ENCODE measurements at regions not wholly inside any gene's neighbourhood (a gene's known extent, or its start where the extent isn't known, plus 50 kb on each side); places are given as distances from the start of the nearest gene placed in this dataset.

DNA sequence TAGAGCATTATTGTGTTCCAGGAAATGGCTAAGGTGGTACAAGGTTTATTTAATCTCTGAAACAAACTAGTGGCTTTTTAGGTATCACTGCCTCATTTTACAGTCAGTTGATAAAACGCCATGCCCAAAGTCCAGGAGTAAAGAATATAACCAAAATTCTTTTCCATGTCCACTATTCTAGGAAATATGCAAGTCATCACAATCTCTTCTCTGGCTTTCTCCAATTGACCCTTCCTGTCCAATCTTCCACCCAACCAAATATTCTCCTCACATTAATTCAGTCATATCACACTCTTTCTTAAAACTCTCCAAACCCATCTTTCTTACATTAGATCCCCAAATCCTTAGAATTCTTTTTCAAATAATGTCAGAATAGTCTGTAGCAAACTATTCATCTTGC lies 1110.0 kb upstream of the CDH8 start:
- Histone ChIP-seq H3K9me3 (ENCODE audit: low read depth, low read length) (no peaks in the 10 kb centered on the region), H3K36me3 (ENCODE audit: insufficient read depth, low read length) (no peaks in the 10 kb centered on the region), H3K79me2 (ENCODE audit: insufficient read depth, low read length) (no peaks in the 10 kb centered on the region), H4K20me1 (ENCODE audit: insufficient read depth, low read length) (no peaks in the 10 kb centered on the region), H3K4me3 (ENCODE audit: insufficient read depth, low read length) (no peak overlapping the region), H2AFZ (ENCODE audit: low read length) (no peak overlapping the region), H3K4me1 (ENCODE audit: insufficient read depth, low read length) (no peaks in the 10 kb centered on the region), H3K27me3 (ENCODE audit: insufficient read depth, low read length) (no peaks in the 10 kb centered on the region), H3K27ac (ENCODE audit: low read depth, low read length) (no peak overlapping the region), H3K4me2 (ENCODE audit: insufficient read depth, low read length) (no peak overlapping the region)
- TF ChIP-seq, protein P1, sequence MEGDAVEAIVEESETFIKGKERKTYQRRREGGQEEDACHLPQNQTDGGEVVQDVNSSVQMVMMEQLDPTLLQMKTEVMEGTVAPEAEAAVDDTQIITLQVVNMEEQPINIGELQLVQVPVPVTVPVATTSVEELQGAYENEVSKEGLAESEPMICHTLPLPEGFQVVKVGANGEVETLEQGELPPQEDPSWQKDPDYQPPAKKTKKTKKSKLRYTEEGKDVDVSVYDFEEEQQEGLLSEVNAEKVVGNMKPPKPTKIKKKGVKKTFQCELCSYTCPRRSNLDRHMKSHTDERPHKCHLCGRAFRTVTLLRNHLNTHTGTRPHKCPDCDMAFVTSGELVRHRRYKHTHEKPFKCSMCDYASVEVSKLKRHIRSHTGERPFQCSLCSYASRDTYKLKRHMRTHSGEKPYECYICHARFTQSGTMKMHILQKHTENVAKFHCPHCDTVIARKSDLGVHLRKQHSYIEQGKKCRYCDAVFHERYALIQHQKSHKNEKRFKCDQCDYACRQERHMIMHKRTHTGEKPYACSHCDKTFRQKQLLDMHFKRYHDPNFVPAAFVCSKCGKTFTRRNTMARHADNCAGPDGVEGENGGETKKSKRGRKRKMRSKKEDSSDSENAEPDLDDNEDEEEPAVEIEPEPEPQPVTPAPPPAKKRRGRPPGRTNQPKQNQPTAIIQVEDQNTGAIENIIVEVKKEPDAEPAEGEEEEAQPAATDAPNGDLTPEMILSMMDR (IDR thresholded peaks at IDR 0.05; ENCODE audit: extremely low read depth, low read depth, low read length), result no peak
- no peak for DNase-seq (ENCODE audit: insufficient read length, low spot score, missing footprints)

DNA sequence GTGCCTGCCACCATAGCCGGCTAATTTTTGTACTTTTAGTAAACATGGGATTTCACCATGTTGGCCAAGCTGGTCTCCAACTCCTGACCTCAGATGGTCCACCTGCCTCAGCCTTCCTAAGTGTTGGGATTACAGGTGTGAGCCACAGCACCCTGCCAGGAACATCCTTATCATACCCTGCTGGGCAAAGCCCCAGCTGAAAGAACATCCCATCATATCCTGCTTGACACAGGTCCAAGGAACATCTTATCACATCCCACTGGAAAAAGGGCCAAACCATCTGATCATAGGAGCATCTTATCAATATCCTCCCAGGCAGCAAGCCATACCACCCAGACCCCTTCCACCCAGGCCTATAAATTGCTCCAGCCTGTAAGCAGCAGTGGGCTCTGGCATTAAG lies 1109.2 kb upstream of the CDH8 start:
- no peak overlapping the region for H3K4me2 ChIP-seq (ENCODE audit: insufficient read depth, low read length)
- no peak for DNase-seq (ENCODE audit: insufficient read length, low spot score, missing footprints)
- H3K27me3 ChIP-seq (ENCODE audit: insufficient read depth, low read length), result no peaks in the 10 kb centered on the region
- H3K36me3 ChIP-seq (ENCODE audit: insufficient read depth, low read length), result no peaks in the 10 kb centered on the region
- no peaks in the 10 kb centered on the region for H4K20me1 ChIP-seq (ENCODE audit: insufficient read depth, low read length)
- no peaks in the 10 kb centered on the region for H3K9me3 ChIP-seq (ENCODE audit: low read depth, low read length)
- no peaks in the 10 kb centered on the region for H3K4me1 ChIP-seq (ENCODE audit: insufficient read depth, low read length)
- no peak overlapping the region for H3K4me3 ChIP-seq (ENCODE audit: insufficient read depth, low read length)
- no peaks in the 10 kb centered on the region for H3K79me2 ChIP-seq (ENCODE audit: insufficient read depth, low read length)
- TF ChIP-seq, protein P1 (IDR thresholded peaks at IDR 0.05; ENCODE audit: extremely low read depth, low read depth, low read length), result no peak
- H3K27ac ChIP-seq (ENCODE audit: low read depth, low read length), result no peak overlapping the region
- no peak overlapping the region for H2AFZ ChIP-seq (ENCODE audit: low read length)

DNA sequence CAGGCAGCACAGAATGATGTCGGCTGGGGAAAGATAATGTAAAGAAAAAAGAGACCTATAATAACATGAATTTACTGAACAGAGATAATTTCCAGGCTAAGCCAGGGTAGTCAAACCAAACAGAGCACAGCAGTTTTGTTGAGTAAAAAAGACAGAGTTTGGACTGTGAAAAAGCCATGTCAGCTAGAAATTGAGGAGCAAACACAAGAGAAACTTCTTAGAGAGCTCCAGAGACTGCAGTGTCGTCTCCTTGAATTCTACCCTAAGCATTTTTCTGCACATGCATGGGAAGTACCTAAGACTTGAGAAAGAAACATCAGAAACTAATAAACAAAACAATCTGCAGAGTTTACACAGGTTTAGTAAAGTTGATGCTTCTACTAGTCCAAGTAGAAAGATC lies 1098.8 kb upstream of the CDH8 start:
- TF ChIP-seq, protein P1 (IDR thresholded peaks at IDR 0.05; ENCODE audit: extremely low read depth, low read depth, low read length), result no peak
- H3K36me3 ChIP-seq (ENCODE audit: insufficient read depth, low read length), result no peaks in the 10 kb centered on the region
- H3K4me1 ChIP-seq (ENCODE audit: insufficient read depth, low read length), result no peaks in the 10 kb centered on the region
- H3K27ac ChIP-seq (ENCODE audit: low read depth, low read length), result no peak overlapping the region
- no peak overlapping the region for H3K4me3 ChIP-seq (ENCODE audit: insufficient read depth, low read length)
- H2AFZ ChIP-seq (ENCODE audit: low read length), result no peak overlapping the region
- H3K4me2 ChIP-seq (ENCODE audit: insufficient read depth, low read length), result no peak overlapping the region
- H3K79me2 ChIP-seq (ENCODE audit: insufficient read depth, low read length), result no peaks in the 10 kb centered on the region
- no peaks in the 10 kb centered on the region for H3K9me3 ChIP-seq (ENCODE audit: low read depth, low read length)
- DNase-seq (ENCODE audit: insufficient read length, low spot score, missing footprints), result no peak
- H3K27me3 ChIP-seq (ENCODE audit: insufficient read depth, low read length), result no peaks in the 10 kb centered on the region
- no peaks in the 10 kb centered on the region for H4K20me1 ChIP-seq (ENCODE audit: insufficient read depth, low read length)

DNA sequence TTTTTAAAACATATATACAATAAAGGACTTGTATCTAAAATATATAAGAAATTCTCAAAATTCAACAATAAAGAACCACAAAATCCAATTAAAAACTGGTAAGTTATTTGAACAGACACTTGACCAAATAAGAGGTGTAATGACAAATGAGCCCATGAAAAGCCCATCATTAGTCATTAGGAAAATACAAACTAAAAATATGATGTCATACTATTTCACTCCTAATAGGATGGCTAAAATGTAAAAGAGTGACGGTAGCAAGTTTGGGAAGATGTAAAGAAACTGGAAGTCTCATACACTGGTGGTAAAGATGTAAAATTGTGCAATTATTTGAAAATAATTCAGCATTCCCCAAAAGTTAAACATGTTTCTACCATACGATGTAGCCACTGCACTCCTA lies 1095.3 kb upstream of the CDH8 start:
- no peak for DNase-seq (ENCODE audit: insufficient read length, low spot score, missing footprints)
- H3K36me3 ChIP-seq (ENCODE audit: insufficient read depth, low read length), result no peaks in the 10 kb centered on the region
- H3K27ac ChIP-seq (ENCODE audit: low read depth, low read length), result no peak overlapping the region
- H2AFZ ChIP-seq (ENCODE audit: low read length), result no peak overlapping the region
- H3K4me3 ChIP-seq (ENCODE audit: insufficient read depth, low read length), result no peak overlapping the region
- no peaks in the 10 kb centered on the region for H4K20me1 ChIP-seq (ENCODE audit: insufficient read depth, low read length)
- no peaks in the 10 kb centered on the region for H3K4me1 ChIP-seq (ENCODE audit: insufficient read depth, low read length)
- H3K79me2 ChIP-seq (ENCODE audit: insufficient read depth, low read length), result no peaks in the 10 kb centered on the region
- H3K4me2 ChIP-seq (ENCODE audit: insufficient read depth, low read length), result no peak overlapping the region
- TF ChIP-seq, protein P1 (IDR thresholded peaks at IDR 0.05; ENCODE audit: extremely low read depth, low read depth, low read length), result no peak
- H3K9me3 ChIP-seq (ENCODE audit: low read depth, low read length), result no peaks in the 10 kb centered on the region
- H3K27me3 ChIP-seq (ENCODE audit: insufficient read depth, low read length), result no peaks in the 10 kb centered on the region

Data from osteoblast (primary cell).